H1 (cell line): ENCODE measurements at regions not wholly inside any gene's neighbourhood (a gene's known extent, or its start where the extent isn't known, plus 50 kb on each side); places are given as distances from the start of the nearest gene placed in this dataset.

ENCODE experiments used
- CTCF ChIA-PET: fragments of 300-600 bp; sonication (Branson Sonifier 250); formaldehyde crosslinking; loops from one replicate; lab custom pipeline; 2021; ENCODE audit not compliant: partially characterized antibody; lab: Charles Lee
- POLR2A ChIA-PET: fragments of 300-600 bp; sonication (Branson Sonifier 250); formaldehyde crosslinking; loops from one replicate; lab custom pipeline; 2021; ENCODE audit warnings: inconsistent platforms; ENCODE audit not compliant: partially characterized antibody; lab: Charles Lee
- DNase-seq, 2 experiments: peaks; one replicate each; pipeline versions ENCODE4 v3.0.0 to v3.0.0-alpha.2; 2010 to 2022; ENCODE audit warnings: low spot score in 2 of 2, low read depth in 1 of 2, mixed read lengths in 1 of 2
- FAIRE-seq: peaks from 2 replicates; lab custom pipeline; 2011; peaks lifted over from hg19 to GRCh38; lab: Jason Lieb, UNC
- H2AFZ ChIP-seq: 2 replicates; pipeline ENCODE4 v1.8.1; 2012; ENCODE audit warnings: low read length, inconsistent platforms
- H2AK5ac ChIP-seq: 2 replicates; pipeline ENCODE4 v1.6.1; 2013; ENCODE audit warnings: low read depth, low read length
- H2BK120ac ChIP-seq: replicated peaks from 2 replicates; pipeline ENCODE3; 2013; ENCODE audit warnings: low read depth, low read length, inconsistent platforms
- H2BK12ac ChIP-seq: 2 replicates; pipeline ENCODE4 v1.6.1; 2013; ENCODE audit warnings: low read depth, low read length
- H2BK15ac ChIP-seq: 2 replicates; pipeline ENCODE4 v1.6.1; 2013; ENCODE audit warnings: low read length
- H2BK20ac ChIP-seq: 2 replicates; pipeline ENCODE4 v1.6.1; 2013; ENCODE audit warnings: low read length
- H2BK5ac ChIP-seq: 2 replicates; pipeline ENCODE4 v1.6.1; 2013; ENCODE audit warnings: low read depth, low read length
- H3K14ac ChIP-seq: 2 replicates; pipeline ENCODE4 v1.6.1; 2013; ENCODE audit warnings: inconsistent platforms; ENCODE audit not compliant: insufficient read length
- H3K18ac ChIP-seq: 2 replicates; pipeline ENCODE4 v1.6.1; 2013; ENCODE audit warnings: low read length; ENCODE audit errors: extremely low read depth
- H3K23ac ChIP-seq: 2 replicates; pipeline ENCODE4 v1.6.1; 2013; ENCODE audit warnings: inconsistent platforms; ENCODE audit not compliant: insufficient read length
- H3K23me2 ChIP-seq: 2 replicates; pipeline ENCODE4 v1.6.1; 2013; ENCODE audit warnings: low read depth, low read length
- H3K27ac ChIP-seq: 2 replicates; pipeline ENCODE4 v1.6.1; 2011; ENCODE audit warnings: low read depth, low read length, inconsistent platforms
- H3K27me3 ChIP-seq, 4 experiments: replicated peaks in 1 of 4; 1 replicate in 1 of 4; 2 replicates in 3 of 4; pipeline versions ENCODE4 v1.6.1 to v1.8.1; 2011 to 2013; ENCODE audit warnings: low read length in 3 of 4, mild to moderate bottlenecking in 3 of 4, inconsistent platforms in 2 of 4, mixed read lengths in 2 of 4, moderate library complexity in 1 of 4; ENCODE audit not compliant: control insufficient read depth in 3 of 4, insufficient read depth in 3 of 4; ENCODE audit errors: extremely low read depth in 1 of 4
- H3K36me3 ChIP-seq, 4 experiments: 2 replicates each; pipeline versions ENCODE4 v1.6.1 to v1.8.1; 2011 to 2013; ENCODE audit warnings: mild to moderate bottlenecking in 4 of 4, low read length in 3 of 4, moderate library complexity in 2 of 4, control low read depth in 1 of 4, inconsistent platforms in 1 of 4; ENCODE audit not compliant: insufficient read depth in 4 of 4, control insufficient read depth in 2 of 4
- H3K4ac ChIP-seq: replicated peaks from 2 replicates; pipeline ENCODE3; 2013; ENCODE audit warnings: low read length, low read depth, mixed read lengths, inconsistent platforms; ENCODE audit not compliant: insufficient read length
- H3K4me1 ChIP-seq, 4 experiments: replicated peaks in 1 of 4; 1 replicate in 1 of 4; 2 replicates in 3 of 4; pipeline versions ENCODE4 v1.6.1 to v1.8.1; 2011 to 2013; ENCODE audit warnings: low read length in 3 of 4, inconsistent platforms in 2 of 4, mixed read lengths in 1 of 4; ENCODE audit not compliant: insufficient read depth in 4 of 4, control insufficient read depth in 3 of 4
- H3K4me2 ChIP-seq, 2 experiments: 2 replicates each; pipeline versions ENCODE4 v1.6.1 to v1.8.1; 2011 to 2013; ENCODE audit warnings: low read depth in 2 of 2, low read length in 2 of 2, control low read depth in 1 of 2, inconsistent platforms in 1 of 2, mild to moderate bottlenecking in 1 of 2; ENCODE audit not compliant: insufficient read depth in 1 of 2
- H3K4me3 ChIP-seq, 4 experiments: fragments of 200-600, 300-600 bp in 1 of 4; sonication (generic), shearing (Covaris generic), sonication (Bioruptor Twin) in 1 of 4; 2 replicates each; pipeline versions ENCODE4 v1.5.1 to v1.8.1; 2011 to 2016; ENCODE audit warnings: low read length in 4 of 4, low read depth in 3 of 4, control low read depth in 2 of 4, inconsistent platforms in 2 of 4, mild to moderate bottlenecking in 2 of 4, mixed read lengths in 1 of 4, moderate library complexity in 1 of 4; ENCODE audit not compliant: insufficient read depth in 2 of 4; ENCODE audit errors: extremely low read depth in 1 of 4
- H3K56ac ChIP-seq: replicated peaks from 2 replicates; pipeline ENCODE3; 2013; ENCODE audit warnings: low read depth, mild to moderate bottlenecking, mixed read lengths, low read length, inconsistent platforms; ENCODE audit not compliant: insufficient read length
- H3K79me1 ChIP-seq: 2 replicates; pipeline ENCODE4 v1.6.1; 2013; ENCODE audit warnings: low read depth, low read length, control low read depth
- H3K79me2 ChIP-seq, 2 experiments: 2 replicates each; pipeline versions ENCODE4 v1.6.1 to v1.8.1; 2012 to 2013; ENCODE audit warnings: low read length in 2 of 2, mild to moderate bottlenecking in 2 of 2, inconsistent platforms in 1 of 2; ENCODE audit not compliant: insufficient read depth in 2 of 2, control insufficient read depth in 1 of 2
- H3K9ac ChIP-seq, 4 experiments: replicated peaks in 1 of 4; 1 replicate in 1 of 4; 2 replicates in 3 of 4; pipeline versions ENCODE4 v1.6.1 to v1.8.1; 2011 to 2013; ENCODE audit warnings: low read depth in 3 of 4, low read length in 3 of 4, control low read depth in 2 of 4, mild to moderate bottlenecking in 2 of 4, moderate library complexity in 2 of 4, inconsistent platforms in 1 of 4; ENCODE audit errors: extremely low read depth in 1 of 4
- H3K9me3 ChIP-seq, 2 experiments: 2 replicates each; pipeline versions ENCODE4 v1.6.1 to v1.8.1; 2012 to 2013; ENCODE audit warnings: mild to moderate bottlenecking in 2 of 2, moderate library complexity in 2 of 2, control low read depth in 1 of 2, inconsistent platforms in 1 of 2, low read depth in 1 of 2, low read length in 1 of 2, mixed read lengths in 1 of 2; ENCODE audit not compliant: insufficient read depth in 2 of 2
- H4K20me1 ChIP-seq, 2 experiments: replicated peaks in 1 of 2; 2 replicates each; pipeline versions ENCODE3 to v1.8.1; 2011 to 2013; ENCODE audit warnings: inconsistent platforms in 2 of 2, low read length in 2 of 2, mild to moderate bottlenecking in 1 of 2; ENCODE audit not compliant: insufficient read depth in 2 of 2, control insufficient read depth in 1 of 2
- H4K5ac ChIP-seq: 2 replicates; pipeline ENCODE4 v1.6.1; 2013; ENCODE audit warnings: low read length, low read depth, mixed read lengths, inconsistent platforms; ENCODE audit not compliant: insufficient read length
- H4K8ac ChIP-seq: 2 replicates; pipeline ENCODE4 v1.8.0; 2013; ENCODE audit warnings: mild to moderate bottlenecking, moderate library complexity, low read length, inconsistent platforms; ENCODE audit not compliant: insufficient read depth; ENCODE audit errors: extremely low read depth
- H4K91ac ChIP-seq: replicated peaks from 2 replicates; pipeline ENCODE3; 2013; ENCODE audit warnings: low read length, mixed read lengths, inconsistent platforms; ENCODE audit not compliant: insufficient read length
- BCL11A ChIP-seq, 2 experiments: IDR thresholded peaks; one replicate each; pipeline ENCODE4 v1.6.1; 2011; ENCODE audit warnings: low read depth in 2 of 2, low read length in 2 of 2, mild to moderate bottlenecking in 2 of 2
- CBX5 ChIP-seq: fragments of 300-800, 300-1000 bp; sonication (generic); IDR thresholded peaks from 2 replicates; pipeline ENCODE4 v1.7.1; 2016; ENCODE audit warnings: antibody characterized with exemption, low read length, low read depth
- CTCF ChIP-seq, 3 experiments: IDR thresholded peaks; 1 replicate in 2 of 3; 2 replicates in 1 of 3; pipeline versions ENCODE4 v1.5.1 to v1.6.1; 2011; ENCODE audit warnings: low read length in 3 of 3, mild to moderate bottlenecking in 3 of 3, inconsistent platforms in 2 of 3, low read depth in 1 of 3, moderate library complexity in 1 of 3; ENCODE audit not compliant: insufficient read depth in 1 of 3; ENCODE audit errors: control extremely low read depth in 1 of 3
- EP300 ChIP-seq, 2 experiments: IDR thresholded peaks; 1 replicate in 1 of 2; 2 replicates in 1 of 2; pipeline ENCODE4 v1.6.1; 2011 to 2012; ENCODE audit warnings: low read depth in 2 of 2, low read length in 2 of 2, mild to moderate bottlenecking in 2 of 2, borderline replicate concordance in 1 of 2, inconsistent platforms in 1 of 2, moderate library complexity in 1 of 2
- EZH2 ChIP-seq: fragments of 200-600 bp; sonication (generic); IDR thresholded peaks from 2 replicates; pipeline ENCODE4 v1.7.1; 2012; ENCODE audit warnings: low read depth, mild to moderate bottlenecking, moderate library complexity, low read length, inconsistent platforms; ENCODE audit not compliant: severe bottlenecking
- NANOG ChIP-seq: IDR thresholded peaks from 2 replicates; pipeline ENCODE4 v1.6.1; 2011; ENCODE audit warnings: low read length, low read depth, mild to moderate bottlenecking, inconsistent platforms; ENCODE audit not compliant: insufficient read depth, poor library complexity, severe bottlenecking
- RXRA ChIP-seq: IDR thresholded peaks from 2 replicates; pipeline ENCODE4 v1.6.1; 2011; ENCODE audit warnings: low read depth, mild to moderate bottlenecking, low read length, moderate library complexity; ENCODE audit not compliant: insufficient read depth
- TAF7 ChIP-seq: optimal IDR thresholded peaks from 2 replicates; pipeline ENCODE3; 2011; ENCODE audit warnings: low read depth, mild to moderate bottlenecking, inconsistent platforms, low read length, moderate library complexity, borderline replicate concordance
- TBP ChIP-seq: IDR thresholded peaks from 2 replicates; pipeline ENCODE4 v1.6.1; 2011; ENCODE audit warnings: low read depth, low read length, improper control_type of control experiment
- TCF12 ChIP-seq: IDR thresholded peaks from 2 replicates; pipeline ENCODE4 v1.6.1; 2011; ENCODE audit warnings: low read depth, mild to moderate bottlenecking, low read length
- WGBS, 2 experiments: shearing (Covaris generic) in 1 of 2; methylation state at CpG; one replicate each; pipeline versions ENCODE4 v1.1.6 to v1.1.7; 2013 to 2015; ENCODE audit warnings: low lambda C conversion rate in 2 of 2, mixed read lengths in 2 of 2, inconsistent platforms in 1 of 2, low coverage in 1 of 2, missing lambda C conversion rate in 1 of 2; ENCODE audit not compliant: insufficient replicate concordance in 2 of 2, insufficient coverage in 1 of 2, insufficient read length in 1 of 2; ENCODE audit errors: extremely low coverage in 1 of 2, missing lambda C conversion rate in 1 of 2; 5-methylcytosine and 5-hydroxymethylcytosine counted together

GRCh38 chr3:191959876-191960413, 499.0 kb downstream of the PYDC2 start:
- Histone ChIP-seq H3K4me1 (peaks cover 0 to 17% (median 14%) of the 10 kb centered on the region in 4 experiments; a peak in 4 of 7 replicates), H3K18ac (no peak overlapping the region), H2BK20ac (no peak overlapping the region), H3K23me2 (no peaks in the 10 kb centered on the region), H3K23ac (no peak overlapping the region), H4K5ac (no peak overlapping the region), H3K4ac (no peak overlapping the region), H3K79me1 (no peaks in the 10 kb centered on the region), H3K4me3 (no peak overlapping the region), H4K8ac (no peak overlapping the region), H2AFZ (no peak overlapping the region), H4K91ac (no peak overlapping the region), H2BK5ac (peak overlapping the region; percentile 15; the same call in 1 of the 2 replicates), H3K56ac (no peak overlapping the region), H2BK12ac (0 out of 2 replicates have a peak overlapping the region, but pooled peaks have one; percentile 4), H2AK5ac (no peak overlapping the region), H3K27ac (no peak overlapping the region), H3K79me2 (no peaks in the 10 kb centered on the region), H3K14ac (no peak overlapping the region), H3K27me3 (no peaks in the 10 kb centered on the region), H3K9me3 (no peaks in the 10 kb centered on the region), H4K20me1 (no peaks in the 10 kb centered on the region), H2BK120ac (no peak overlapping the region), H2BK15ac (no peak overlapping the region), H3K4me2 (0 out of 4 replicates have a peak overlapping the region, but pooled peaks of 1 of the 2 experiments have one; percentile 17), H3K36me3 (no peaks in the 10 kb centered on the region), H3K9ac (no peak overlapping the region; a peak in 1 of 7 replicates)
- DNase-seq = no peak
- POLR2A ChIA-PET = interaction anchor here (0.6 to 1.6 kb wide), 2 partner anchors 32 to 1301 kb away, joined by 3 to 10 read pairs; no protein-coding TSS in a partner anchor
- CTCF ChIA-PET = interaction anchor here (0.8 to 1.0 kb wide), 2 partner anchors 13 to 99 kb away, joined by 3 to 4 read pairs; no protein-coding TSS in a partner anchor
- no peak for FAIRE-seq
- WGBS, 2 experiments = 51% methylated on average over 4 of the region's 4 CpGs; no CpG with 5 or more reads in 1 of the 2 experiments
- no peak for TF ChIP-seq BCL11A (IDR thresholded peaks at IDR 0.05; ENCODE audit: low read depth in 2 of 2, low read length in 2 of 2)
- TF ChIP-seq TBP = no peak
- TF ChIP-seq EP300 (IDR thresholded peaks at IDR 0.05; ENCODE audit: borderline replicate concordance in 1 of 2, low read depth in 2 of 2, low read length in 2 of 2) = no peak
- TF ChIP-seq CBX5 = no peak
- TF ChIP-seq EZH2 = no peak
- no peak for TF ChIP-seq NANOG
- TF ChIP-seq TCF12 = no peak
- TF ChIP-seq CTCF (IDR thresholded peaks at IDR 0.05; ENCODE audit: control extremely low read depth in 1 of 3, insufficient read depth in 1 of 3, low read depth in 1 of 3, low read length in 3 of 3) = no peak
- TF ChIP-seq RXRA = no peak
- no peak for TF ChIP-seq TAF7
